Left kidney (tissue), 1 donor: ENCODE measurements at regions not wholly inside any gene's neighbourhood (a gene's known extent, or its start where the extent isn't known, plus 50 kb on each side); places are given as distances from the start of the nearest gene placed in this dataset.

ENCODE experiments used
- DNase-seq: peaks from one replicate; pipeline ENCODE4 v3.0.0-alpha.2; 2013

- DNase-seq = no peak
Measured at GRCh38 chr6:210104-210456, 82.2 kb upstream of the DUSP22 start.

- no peak for DNase-seq
Measured at GRCh38 chr6:210778-211374, 81.4 kb upstream of the DUSP22 start.

GRCh38 chr6:211871-212497, 80.3 kb upstream of the DUSP22 start:
- no peak for DNase-seq

- no peak for DNase-seq
Measured at GRCh38 chr6:213284-213683, 79.0 kb upstream of the DUSP22 start.

- no peak for DNase-seq
Measured at GRCh38 chr6:214428-214827, 77.9 kb upstream of the DUSP22 start.

GRCh38 chr6:215335-216034, 76.8 kb upstream of the DUSP22 start:
- DNase-seq = no peak

GRCh38 chr6:217048-217659, 75.1 kb upstream of the DUSP22 start:
- DNase-seq = no peak

GRCh38 chr6:218153-219018, 73.9 kb upstream of the DUSP22 start:
- DNase-seq = no peak

- DNase-seq = no peak
Measured at GRCh38 chr6:219019-219570, 73.2 kb upstream of the DUSP22 start.

GRCh38 chr6:219641-220198, 72.6 kb upstream of the DUSP22 start:
- DNase-seq = no peak

GRCh38 chr6:220312-220711, 72.0 kb upstream of the DUSP22 start:
- no peak for DNase-seq

- DNase-seq = no peak
Measured at GRCh38 chr6:220721-221475, 71.4 kb upstream of the DUSP22 start.

GRCh38 chr6:221531-222349, 70.5 kb upstream of the DUSP22 start:
- no peak for DNase-seq

GRCh38 chr6:222468-222867, 69.8 kb upstream of the DUSP22 start:
- DNase-seq = no peak

GRCh38 chr6:223136-223535, 69.2 kb upstream of the DUSP22 start:
- DNase-seq = no peak

- DNase-seq = no peak
Measured at GRCh38 chr6:223763-224162, 68.5 kb upstream of the DUSP22 start.

- DNase-seq = no peak
Measured at GRCh38 chr6:224350-224749, 67.9 kb upstream of the DUSP22 start.

GRCh38 chr6:225121-225721, 67.1 kb upstream of the DUSP22 start:
- no peak for DNase-seq

GRCh38 chr6:225907-226306, 66.4 kb upstream of the DUSP22 start:
- no peak for DNase-seq
